Inflammatory macrophage (primary cell): ENCODE measurements at regions not wholly inside any gene's neighbourhood (a gene's known extent, or its start where the extent isn't known, plus 50 kb on each side); places are given as distances from the start of the nearest gene placed in this dataset.
"Not testable (repeated sequence)": the region's sequence is repeated elsewhere in the genome, so short reads cannot be mapped to it uniquely, and the experiment has no call there.

Experiments used
- DNase-seq, 2 donors: peaks; one replicate each; pipeline ENCODE4 v3.0.0-alpha.2; 2020 to 2022

- no peak for DNase-seq
Measured at GRCh38 chr22:33971561-33971961, 51.3 kb upstream of the LARGE1 start.

- no peak for DNase-seq
Measured at GRCh38 chr22:33975841-33976240, 55.6 kb upstream of the LARGE1 start.

DNA sequence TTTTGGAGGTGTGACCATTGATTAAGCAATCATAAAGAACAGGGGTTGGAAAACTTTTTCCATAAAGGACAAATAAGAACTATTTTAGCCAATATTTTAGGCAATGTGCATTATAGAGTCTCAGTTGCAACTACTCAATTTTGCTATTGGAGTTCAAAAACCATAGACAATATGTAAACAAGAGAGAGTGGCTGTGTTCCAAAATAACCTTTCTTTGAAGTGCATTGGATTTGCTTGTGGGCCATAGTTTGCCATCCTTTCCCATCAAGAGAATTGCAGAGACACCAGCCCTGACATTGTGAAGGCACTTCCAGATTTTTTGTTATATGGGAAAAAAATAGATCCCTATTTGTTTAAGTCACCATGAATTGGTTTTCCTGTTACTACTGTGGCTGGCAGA lies 63.3 kb upstream of the LARGE1 start:
- DNase-seq, result no peak

GRCh38 chr22:33984211-33984610 lies 63.9 kb upstream of the LARGE1 start:
- DNase-seq, result no peak

DNA sequence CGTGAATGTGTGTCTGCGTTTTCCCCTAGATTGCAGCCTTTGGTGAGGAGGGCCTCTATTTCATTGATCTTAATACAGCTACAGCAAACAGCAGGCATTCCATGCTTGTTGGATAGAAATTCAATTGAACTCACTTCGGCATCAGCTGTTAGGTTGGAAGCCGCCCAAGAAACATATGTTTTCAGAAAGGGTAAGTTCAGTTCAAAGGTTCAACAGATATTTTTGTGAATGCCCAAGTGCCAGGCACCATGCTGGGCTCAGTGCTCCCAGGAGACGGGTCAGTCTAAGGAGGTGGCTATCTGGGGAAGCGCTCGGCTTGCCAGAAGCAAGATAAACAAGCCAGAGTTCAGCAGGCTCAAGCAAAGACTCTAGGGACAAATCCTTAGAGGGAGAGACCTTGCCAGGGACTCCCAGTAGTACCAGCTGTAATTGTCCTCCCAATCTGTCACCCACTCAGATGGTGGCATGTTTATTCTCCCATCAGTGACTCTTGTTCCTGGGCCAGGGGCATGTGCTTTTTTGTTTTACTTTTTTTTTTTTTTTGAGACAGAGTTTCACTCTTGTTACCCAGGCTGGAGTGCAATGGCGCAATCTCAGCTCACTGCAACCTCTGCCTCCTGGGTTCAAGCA lies 64.5 kb upstream of the LARGE1 start:
- no peak for DNase-seq

DNA sequence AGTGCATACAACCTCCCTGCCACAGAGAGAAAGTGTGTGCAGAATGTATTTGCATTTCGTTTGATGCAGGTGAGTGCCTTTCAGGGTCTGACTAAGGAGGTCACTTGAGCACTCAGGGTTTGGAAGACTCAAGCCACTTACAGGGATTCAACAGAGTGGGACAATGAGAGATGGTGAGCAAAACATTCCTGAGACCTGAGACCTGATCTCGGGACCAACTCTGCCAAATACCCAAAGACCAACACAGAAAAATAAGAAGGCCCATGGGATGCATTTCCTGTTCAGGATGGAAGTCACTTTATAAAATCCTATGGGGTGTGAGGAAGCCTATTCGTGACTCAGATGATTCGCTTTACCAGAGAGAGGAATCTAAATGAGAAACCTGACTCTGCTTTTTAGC lies 65.2 kb upstream of the LARGE1 start:
- DNase-seq, result no peak

DNA sequence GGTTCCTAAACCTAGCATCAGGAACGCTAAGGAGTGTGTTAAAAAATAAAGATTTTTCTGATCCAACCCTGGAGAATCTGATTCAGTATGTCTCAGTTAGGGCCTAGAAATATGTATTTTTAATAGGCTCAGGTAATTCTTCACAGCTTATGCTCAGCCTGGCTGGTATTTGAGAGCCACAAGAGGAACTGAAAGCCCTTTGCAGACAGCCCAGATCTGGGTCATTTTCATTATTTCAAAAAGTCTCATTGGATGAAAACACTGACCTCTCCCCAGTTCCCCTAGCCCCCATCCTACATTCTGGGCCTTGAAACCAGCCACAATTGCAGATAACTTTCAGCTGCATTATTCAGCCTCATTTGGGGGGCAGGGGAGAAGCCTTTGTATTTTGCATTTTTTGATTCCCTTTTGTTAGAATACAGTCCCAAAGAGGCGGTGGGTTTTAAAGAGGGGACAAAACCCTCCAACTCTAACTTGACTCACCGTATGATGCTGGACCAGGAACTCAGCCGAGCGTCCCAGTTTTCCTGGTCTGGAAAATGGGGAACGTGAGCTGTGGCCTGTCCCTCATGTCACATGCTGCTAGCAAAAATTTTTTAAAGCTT lies 66.0 kb upstream of the LARGE1 start:
- DNase-seq, result no peak

GRCh38 chr22:33986954-33987353 lies 66.7 kb upstream of the LARGE1 start:
- no peak for DNase-seq

DNA sequence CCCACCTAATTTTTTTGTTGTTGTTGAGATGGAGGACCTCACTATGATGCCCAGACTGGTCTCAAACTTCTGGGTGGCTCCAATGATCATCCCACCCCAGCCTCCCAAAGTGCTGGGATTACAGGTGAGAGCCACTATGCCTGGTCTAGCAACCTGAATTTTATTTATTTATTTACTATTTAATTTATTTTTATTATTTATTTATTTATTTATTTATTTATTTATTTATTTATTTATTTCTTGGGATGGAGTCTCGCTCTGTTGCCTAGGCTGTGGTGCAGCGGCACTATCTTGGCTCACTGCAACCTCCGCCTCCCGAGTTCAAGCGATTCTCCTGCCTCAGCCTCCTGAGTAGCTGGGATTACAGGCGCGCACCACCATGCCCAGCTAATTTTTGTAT lies 69.0 kb upstream of the LARGE1 start:
- DNase-seq, result not testable (repeated sequence)

DNA sequence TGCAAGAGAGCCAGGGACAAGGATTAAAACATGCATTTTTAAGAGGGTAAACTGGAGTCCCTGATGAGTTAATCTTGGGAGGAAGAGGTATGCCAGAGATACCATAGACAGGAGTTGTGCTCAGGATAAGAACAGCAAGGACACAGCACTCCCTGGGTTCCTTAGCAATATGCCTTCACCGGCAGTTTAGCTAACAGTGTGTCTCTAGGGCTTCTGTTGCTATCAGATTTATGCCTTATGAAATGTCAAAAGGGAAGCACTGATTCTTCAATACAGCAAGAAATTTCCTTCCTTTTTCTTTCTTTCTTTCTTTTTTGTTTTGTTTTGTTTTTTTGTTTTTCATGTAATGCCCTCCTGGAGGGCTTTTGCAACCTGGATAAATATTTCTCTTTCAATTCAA lies 71.3 kb upstream of the LARGE1 start:
- DNase-seq, result no peak

DNA sequence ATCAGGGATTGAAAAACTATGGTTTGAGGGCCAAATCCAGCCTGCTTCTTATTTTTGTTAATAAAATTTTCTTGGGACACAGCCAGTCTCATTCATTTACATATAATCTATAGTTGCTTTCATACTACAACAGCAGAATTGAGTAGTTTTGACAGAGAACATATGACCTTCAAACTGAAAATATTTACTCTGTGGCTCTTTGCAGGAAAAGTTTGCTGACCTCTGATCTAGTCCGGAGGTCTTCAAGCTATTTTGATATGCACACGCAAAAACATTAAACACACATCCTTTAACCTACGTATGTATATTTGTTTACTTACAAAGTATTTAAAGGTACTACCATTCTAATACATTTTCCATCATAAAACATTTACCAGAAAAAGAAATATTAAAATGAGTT lies 76.5 kb upstream of the LARGE1 start:
- no peak for DNase-seq

- no peak for DNase-seq
Measured at GRCh38 chr22:34000879-34001526, 80.7 kb upstream of the LARGE1 start.

GRCh38 chr22:34001701-34002466 lies 81.6 kb upstream of the LARGE1 start:
- no peak for DNase-seq

GRCh38 chr22:34004058-34004457 lies 83.8 kb upstream of the LARGE1 start:
- DNase-seq, result no peak

GRCh38 chr22:34010259-34010658 lies 90.0 kb upstream of the LARGE1 start:
- no peak for DNase-seq

DNA sequence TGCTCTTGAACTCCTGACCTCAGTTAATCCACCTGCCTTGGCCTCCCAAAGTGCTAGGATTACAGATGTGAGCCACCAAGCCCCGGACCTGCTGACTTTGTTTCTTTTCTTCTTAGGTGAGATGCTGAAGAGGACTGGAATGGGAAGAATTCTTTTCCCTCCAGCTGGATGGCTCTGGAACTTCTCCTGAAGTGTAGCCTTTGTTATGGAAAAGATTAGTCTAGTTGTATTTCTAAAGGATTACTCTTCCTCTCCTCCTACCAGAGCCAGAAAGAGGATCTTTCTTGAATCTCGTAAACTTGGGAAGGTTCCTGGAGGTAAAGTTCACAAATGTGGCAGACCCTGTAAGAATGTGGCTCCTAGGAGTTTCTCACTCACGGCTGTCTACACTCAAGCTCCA lies 95.4 kb upstream of the LARGE1 start:
- DNase-seq, result no peak

- no peak for DNase-seq
Measured at GRCh38 chr22:34017205-34017604, 96.9 kb upstream of the LARGE1 start.

DNA sequence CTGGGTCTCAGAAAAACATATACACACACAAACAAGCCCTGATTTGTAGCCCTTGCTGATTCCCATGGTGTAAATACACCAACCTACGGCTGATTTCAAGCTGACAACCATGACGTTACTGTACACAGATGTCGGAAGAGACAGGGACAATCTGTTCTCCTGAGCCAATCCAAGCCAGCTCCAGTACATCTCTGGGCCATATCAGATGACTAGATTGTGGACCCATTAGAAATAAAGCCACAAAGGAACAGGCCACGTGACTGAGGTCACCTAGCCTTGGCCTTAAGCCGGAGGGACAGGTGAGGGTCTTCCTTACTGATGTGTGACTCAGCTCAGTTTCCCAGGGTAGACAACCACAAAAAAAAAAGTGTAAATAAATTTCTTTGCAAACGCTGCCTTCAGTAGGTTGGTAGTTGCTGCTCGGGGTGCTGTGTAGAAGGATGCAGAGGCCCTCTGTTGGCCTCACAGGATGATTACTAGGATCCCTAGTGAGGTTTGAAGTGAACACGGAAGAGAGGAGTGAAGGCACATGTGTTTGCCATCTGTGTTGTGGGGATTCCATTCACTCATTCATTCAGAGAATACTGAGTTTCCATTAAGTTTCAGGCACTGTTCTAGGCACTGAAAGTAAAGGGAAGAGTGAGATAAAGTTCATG lies 99.0 kb upstream of the LARGE1 start:
- DNase-seq, result no peak

DNA sequence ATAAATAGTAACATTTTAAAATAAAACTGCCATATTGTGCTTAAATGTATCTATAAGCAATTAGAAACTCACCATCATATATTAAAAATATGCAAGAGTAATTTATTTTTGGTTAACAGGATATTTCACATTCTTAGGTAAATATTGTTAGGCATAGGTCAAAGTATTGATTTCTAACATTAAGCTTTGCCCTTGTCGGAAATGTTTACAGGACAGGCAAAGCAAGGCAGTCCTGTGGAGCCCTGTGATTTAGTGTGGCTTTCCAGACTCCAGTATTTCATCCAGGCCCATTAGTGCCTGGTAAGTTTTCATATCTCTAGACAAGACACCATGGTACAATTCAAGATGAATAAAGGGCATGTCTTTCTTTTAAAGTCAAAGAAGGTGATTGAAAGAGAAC lies 114.9 kb upstream of the LARGE1 start:
- no peak for DNase-seq

DNA sequence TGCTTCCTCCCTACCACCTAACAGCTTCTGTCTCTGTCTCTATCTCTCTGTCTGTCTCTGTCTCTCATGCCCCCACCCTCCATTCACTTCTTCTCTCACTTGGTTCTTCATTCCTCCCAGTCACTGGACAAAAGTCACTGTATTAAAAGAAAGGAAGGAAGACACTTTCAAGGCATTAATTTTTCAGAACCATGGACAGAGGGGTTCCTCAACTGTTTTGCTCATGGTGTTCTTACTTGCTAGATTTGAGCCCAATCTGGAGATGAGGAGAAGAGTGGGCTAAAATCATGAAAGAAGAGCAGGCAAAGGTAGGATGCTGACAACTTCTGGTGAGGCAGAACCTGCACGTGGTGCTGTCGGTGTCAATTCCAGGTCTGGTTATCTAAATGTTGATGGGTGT lies 116.7 kb upstream of the LARGE1 start:
- DNase-seq, result no peak

DNA sequence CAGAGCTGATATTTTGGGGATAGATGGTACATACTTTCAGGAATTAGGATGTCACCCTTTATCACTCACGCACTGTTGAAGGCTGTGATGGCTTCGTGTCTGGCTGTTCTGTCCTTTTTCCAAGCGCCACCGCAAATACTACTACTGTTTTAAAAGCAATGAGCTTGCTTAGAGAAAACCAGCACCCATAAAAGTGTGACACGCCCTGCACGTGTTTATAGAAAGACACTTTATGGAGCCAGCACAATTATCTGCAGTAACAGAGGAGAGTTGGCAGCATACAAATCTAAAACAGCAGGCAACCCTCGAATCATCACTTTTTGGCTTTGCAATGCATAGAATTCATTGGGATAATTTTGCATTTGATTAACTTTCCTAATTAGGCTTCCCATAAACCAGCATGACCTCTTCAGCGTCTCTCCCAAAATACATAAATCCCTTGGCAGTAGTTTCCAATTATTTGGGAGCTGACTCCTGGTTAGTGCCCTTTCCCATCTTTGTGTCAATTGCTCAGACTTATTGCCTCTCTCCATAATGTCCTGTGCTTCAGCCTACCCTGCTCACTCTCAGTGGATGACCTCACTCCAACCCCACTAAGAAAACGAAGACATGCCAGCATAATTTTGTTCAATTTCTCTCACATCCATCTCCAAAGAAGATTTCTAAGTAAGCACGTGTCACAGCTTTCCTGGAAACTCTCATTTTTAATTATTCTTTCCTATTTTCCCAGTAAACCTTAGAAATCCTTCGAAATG lies 118.7 kb upstream of the LARGE1 start:
- no peak for DNase-seq

- no peak for DNase-seq
Measured at GRCh38 chr22:34045311-34045710, 125.0 kb upstream of the LARGE1 start.
